ENCODE measurements at regions not wholly inside any gene's neighbourhood (a gene's known extent, or its start where the extent isn't known, plus 50 kb on each side); places are given as distances from the start of the nearest gene placed in this dataset.

DNA sequence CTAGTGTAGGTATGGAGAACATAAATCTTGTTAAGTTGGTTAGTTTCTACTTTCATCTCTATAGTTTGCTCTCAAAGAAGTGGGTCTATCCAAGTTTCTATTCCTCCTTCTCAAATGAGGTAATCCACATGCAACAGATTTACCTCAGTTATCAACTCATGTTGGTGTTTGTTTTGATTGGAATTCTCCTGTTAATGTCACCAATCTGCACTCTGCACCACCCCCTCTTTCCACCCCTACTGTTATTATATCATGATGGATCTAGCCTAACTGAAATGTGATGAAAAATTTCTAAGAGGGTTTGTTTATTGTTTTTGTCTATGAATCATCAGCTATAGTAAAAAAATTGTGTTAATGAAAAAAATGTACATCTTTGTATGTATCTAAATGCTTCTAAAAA is 66.1 kb downstream of the AGTR2 start:
- TF ChIP-seq POLR2A (IDR thresholded peaks at IDR 0.05) (no peak), CTCF (IDR thresholded peaks at IDR 0.05 in 8 of 11, conservative IDR thresholded peaks at IDR 0.05 in 3 of 11) (no peak), POLR2AphosphoS5 (IDR thresholded peaks at IDR 0.05) (no peak)
